ENCODE measurements at regions not wholly inside any gene's neighbourhood (a gene's known extent, or its start where the extent isn't known, plus 50 kb on each side); places are given as distances from the start of the nearest gene placed in this dataset.
"Not testable (repeated sequence)": the region's sequence is repeated elsewhere in the genome, so short reads cannot be mapped to it uniquely, and the experiment has no call there.

DNA sequence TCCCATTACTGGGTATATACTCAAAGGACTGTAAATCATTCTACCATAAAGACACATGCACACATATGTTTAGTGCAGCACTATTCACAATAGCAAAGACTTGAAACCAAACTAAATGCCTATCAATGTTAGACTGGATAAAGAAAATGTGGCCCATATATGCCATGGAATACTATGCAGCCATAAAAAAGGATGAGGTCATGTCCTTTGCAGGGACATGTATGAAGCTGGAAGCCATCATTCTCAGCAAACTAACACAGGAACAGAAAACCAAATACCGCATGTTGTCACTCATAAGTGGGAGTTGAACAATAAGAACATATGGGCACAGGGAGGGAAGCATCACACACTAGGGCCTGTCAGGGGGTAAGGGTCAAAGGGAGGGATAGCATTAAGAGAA, 1172.4 kb upstream of the ADGRB3 start:
- CTCF ChIA-PET (ENCODE audit: partially characterized antibody); H3K56ac ChIP-seq (replicated peaks; ENCODE audit: insufficient read length, low read depth, low read length); H2BK20ac ChIP-seq (ENCODE audit: low read length); H2AFZ ChIP-seq (ENCODE audit: low read length); H2BK5ac ChIP-seq (ENCODE audit: low read depth, low read length); H3K79me1 ChIP-seq (ENCODE audit: low read depth, low read length); FAIRE-seq; H3K27ac ChIP-seq (ENCODE audit: low read depth, low read length); H4K91ac ChIP-seq (replicated peaks; ENCODE audit: insufficient read length, low read length); POLR2A ChIA-PET (ENCODE audit: partially characterized antibody); H3K23me2 ChIP-seq (ENCODE audit: low read depth, low read length); H3K9ac ChIP-seq (replicated peaks in 1 of 4; ENCODE audit: extremely low read depth in 1 of 4, low read depth in 3 of 4, low read length in 3 of 4); H3K4me1 ChIP-seq (replicated peaks in 1 of 4; ENCODE audit: control insufficient read depth in 3 of 4, insufficient read depth in 4 of 4, low read length in 3 of 4); H2AK5ac ChIP-seq (ENCODE audit: low read depth, low read length); H3K4ac ChIP-seq (replicated peaks; ENCODE audit: insufficient read length, low read depth, low read length); H2BK15ac ChIP-seq (ENCODE audit: low read length); H2BK120ac ChIP-seq (replicated peaks; ENCODE audit: low read depth, low read length); H4K20me1 ChIP-seq (replicated peaks in 1 of 2; ENCODE audit: control insufficient read depth in 1 of 2, insufficient read depth in 2 of 2, low read length in 2 of 2); H2BK12ac ChIP-seq (ENCODE audit: low read depth, low read length); H3K18ac ChIP-seq (ENCODE audit: extremely low read depth, low read length); H4K5ac ChIP-seq (ENCODE audit: insufficient read length, low read depth, low read length); H4K8ac ChIP-seq (ENCODE audit: extremely low read depth, insufficient read depth, low read length); H3K4me2 ChIP-seq (ENCODE audit: insufficient read depth in 1 of 2, low read depth in 2 of 2, low read length in 2 of 2); DNase-seq (ENCODE audit: low read depth in 1 of 2, low spot score in 2 of 2); H3K14ac ChIP-seq (ENCODE audit: insufficient read length); H3K4me3 ChIP-seq (ENCODE audit: extremely low read depth in 1 of 4, insufficient read depth in 2 of 4, low read depth in 3 of 4, low read length in 4 of 4); H3K27me3 ChIP-seq (replicated peaks in 1 of 4; ENCODE audit: control insufficient read depth in 3 of 4, extremely low read depth in 1 of 4, insufficient read depth in 3 of 4, low read length in 3 of 4); H3K79me2 ChIP-seq (ENCODE audit: control insufficient read depth in 1 of 2, insufficient read depth in 2 of 2, low read length in 2 of 2); H3K36me3 ChIP-seq (ENCODE audit: control insufficient read depth in 2 of 4, insufficient read depth in 4 of 4, low read length in 3 of 4); H3K23ac ChIP-seq (ENCODE audit: insufficient read length): not testable (repeated sequence)
- WGBS, 2 experiments (ENCODE audit: extremely low coverage in 1 of 2, insufficient coverage in 1 of 2, insufficient read length in 1 of 2, insufficient replicate concordance in 2 of 2, low coverage in 1 of 2, low lambda C conversion rate in 2 of 2, missing lambda C conversion rate in 1 of 2) = 87% methylated on average over 1 of the region's 1 CpG; no CpG with 5 or more reads in 1 of the 2 experiments
- peaks cover 11 to 14% of the 10 kb centered on the region in 2 experiments; a peak in 3 of 4 replicates for H3K9me3 ChIP-seq (ENCODE audit: insufficient read depth in 2 of 2, low read depth in 1 of 2, low read length in 1 of 2)

All from H1 (cell line).